ENCODE measurements at regions not wholly inside any gene's neighbourhood (a gene's known extent, or its start where the extent isn't known, plus 50 kb on each side); places are given as distances from the start of the nearest gene placed in this dataset.
"Not testable (repeated sequence)": the region's sequence is repeated elsewhere in the genome, so short reads cannot be mapped to it uniquely, and the experiment has no call there.

DNA sequence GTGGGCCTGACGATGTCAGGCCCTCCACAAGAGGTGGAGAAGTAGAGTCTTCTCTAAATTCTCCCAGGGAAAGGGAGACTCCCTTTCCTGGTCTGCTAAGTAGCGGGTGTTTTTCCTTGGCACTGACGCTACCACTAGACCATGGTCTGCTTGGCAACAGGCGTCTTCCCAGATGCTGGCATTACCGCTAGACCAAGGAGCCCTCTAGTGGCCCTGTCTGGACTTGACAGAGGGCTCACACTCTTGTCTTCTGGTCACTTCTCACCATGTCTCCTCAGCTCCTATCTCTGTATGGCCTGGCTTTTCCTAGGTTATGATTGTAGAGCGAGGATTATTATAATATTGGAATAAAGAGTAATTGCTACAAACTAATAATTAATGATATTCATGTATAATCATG, 51.1 kb upstream of the RASSF6 start:
- intact Hi-C loops (cut with DNase I; ENCODE audit: low total_unique reads); H3K27me3 ChIP-seq; DNase-seq; H3K27ac ChIP-seq; H3K9me3 ChIP-seq; H3K4me3 ChIP-seq; H3K36me3 ChIP-seq (ENCODE audit: low read depth, missing control alignments): not testable (repeated sequence)
- WGBS, 2 donors = 74 to 86% methylated on average over 6 of the region's 6 CpGs
- peaks cover 19% of the 10 kb centered on the region for H3K4me1 ChIP-seq

DNA sequence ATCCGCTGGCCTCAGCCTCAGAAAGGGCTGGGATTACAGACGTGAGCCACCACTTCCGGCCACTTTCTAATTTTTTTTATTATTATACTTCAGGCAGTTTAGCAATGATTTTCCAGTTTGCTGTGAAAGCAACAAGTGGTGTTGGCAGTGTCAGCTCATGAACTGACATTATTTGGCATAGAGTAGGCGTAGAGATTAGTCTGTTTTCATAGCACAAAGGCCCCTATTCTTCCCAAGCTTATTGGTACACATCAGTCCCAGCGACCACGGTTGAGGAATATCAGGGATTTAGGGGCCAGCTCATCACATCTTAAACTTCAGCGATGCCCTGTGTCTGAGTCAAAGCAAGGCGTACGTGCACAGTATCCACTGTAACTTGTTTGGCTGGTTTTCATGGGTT, 53.0 kb upstream of the RASSF6 start:
- WGBS, 2 donors = 80 to 83% methylated on average over 9 of the region's 9 CpGs

DNA sequence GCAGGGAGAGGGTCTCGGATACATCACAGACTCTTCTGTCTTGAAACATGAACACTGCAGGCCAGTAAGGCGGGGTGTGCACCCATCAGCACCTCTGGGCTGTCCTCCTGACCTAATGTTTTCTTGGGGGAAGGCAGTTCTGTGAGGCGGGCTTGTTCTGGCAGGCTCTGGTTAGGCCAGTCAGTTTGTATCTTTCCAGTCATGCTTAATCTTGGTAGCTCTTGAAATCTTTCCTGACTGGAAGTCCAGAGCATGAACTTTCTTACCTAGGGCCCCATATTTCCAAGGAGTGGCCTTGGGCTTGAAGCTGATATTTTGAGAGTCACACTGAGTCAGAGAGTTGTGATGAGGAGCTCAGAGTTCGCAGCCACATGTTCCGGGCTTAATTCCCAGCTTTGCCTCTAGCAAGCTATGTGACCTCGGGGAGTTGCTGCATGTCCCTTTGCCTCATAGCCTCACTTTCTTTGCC, 54.2 kb upstream of the RASSF6 start:
- WGBS, 2 donors = 78 to 82% methylated on average over 6 of the region's 6 CpGs
- Histone ChIP-seq H3K4me3 (no peak overlapping the region), H3K27me3 (no peaks in the 10 kb centered on the region), H3K4me1 (peaks cover 11% of the 10 kb centered on the region), H3K9me3 (no peaks in the 10 kb centered on the region), H3K36me3 (ENCODE audit: low read depth, missing control alignments) (no peaks in the 10 kb centered on the region), H3K27ac (no peak overlapping the region)
- no peak for TF ChIP-seq POLR2A (IDR thresholded peaks at IDR 0.05)
- TF ChIP-seq, protein P1, sequence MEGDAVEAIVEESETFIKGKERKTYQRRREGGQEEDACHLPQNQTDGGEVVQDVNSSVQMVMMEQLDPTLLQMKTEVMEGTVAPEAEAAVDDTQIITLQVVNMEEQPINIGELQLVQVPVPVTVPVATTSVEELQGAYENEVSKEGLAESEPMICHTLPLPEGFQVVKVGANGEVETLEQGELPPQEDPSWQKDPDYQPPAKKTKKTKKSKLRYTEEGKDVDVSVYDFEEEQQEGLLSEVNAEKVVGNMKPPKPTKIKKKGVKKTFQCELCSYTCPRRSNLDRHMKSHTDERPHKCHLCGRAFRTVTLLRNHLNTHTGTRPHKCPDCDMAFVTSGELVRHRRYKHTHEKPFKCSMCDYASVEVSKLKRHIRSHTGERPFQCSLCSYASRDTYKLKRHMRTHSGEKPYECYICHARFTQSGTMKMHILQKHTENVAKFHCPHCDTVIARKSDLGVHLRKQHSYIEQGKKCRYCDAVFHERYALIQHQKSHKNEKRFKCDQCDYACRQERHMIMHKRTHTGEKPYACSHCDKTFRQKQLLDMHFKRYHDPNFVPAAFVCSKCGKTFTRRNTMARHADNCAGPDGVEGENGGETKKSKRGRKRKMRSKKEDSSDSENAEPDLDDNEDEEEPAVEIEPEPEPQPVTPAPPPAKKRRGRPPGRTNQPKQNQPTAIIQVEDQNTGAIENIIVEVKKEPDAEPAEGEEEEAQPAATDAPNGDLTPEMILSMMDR (IDR thresholded peaks at IDR 0.05) = no peak
- no peak for DNase-seq
- intact Hi-C loops (cut with DNase I; ENCODE audit: low total_unique reads) = no loop called here

More for the DNA sequence above, 53.0 kb upstream of the RASSF6 start:
- H3K4me3 ChIP-seq = no peak overlapping the region
- no peak overlapping the region for H3K27ac ChIP-seq
- intact Hi-C loops (cut with DNase I; ENCODE audit: low total_unique reads) = no loop called here
- H3K4me1 ChIP-seq = peaks cover 19% of the 10 kb centered on the region
- no peak for DNase-seq
- H3K9me3 ChIP-seq = no peaks in the 10 kb centered on the region
- H3K36me3 ChIP-seq (ENCODE audit: low read depth, missing control alignments) = no peaks in the 10 kb centered on the region
- H3K27me3 ChIP-seq = no peaks in the 10 kb centered on the region
- TF ChIP-seq, protein P1 (IDR thresholded peaks at IDR 0.05) = no peak
- no peak for TF ChIP-seq POLR2A (IDR thresholded peaks at IDR 0.05)

DNA sequence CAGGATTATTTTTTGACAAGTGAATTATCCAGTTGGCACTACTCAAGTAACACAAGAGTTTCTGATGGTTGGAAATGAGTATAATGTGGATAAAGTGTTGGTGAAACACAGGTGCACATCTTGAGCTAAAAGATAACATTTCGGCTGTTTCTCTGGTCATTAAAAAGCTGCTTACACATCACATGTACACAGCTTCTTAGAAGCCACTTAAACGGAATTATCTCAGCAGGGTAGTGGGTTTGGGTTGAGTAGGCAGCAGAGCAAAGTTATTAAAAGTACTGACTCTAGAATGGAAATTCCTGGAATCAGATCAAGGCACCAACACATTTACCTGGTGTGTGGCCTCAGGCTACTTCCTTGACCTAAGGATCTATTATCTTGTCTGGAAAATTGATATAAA, 55.4 kb upstream of the RASSF6 start:
- no peaks in the 10 kb centered on the region for H3K36me3 ChIP-seq (ENCODE audit: low read depth, missing control alignments)
- H3K4me1 ChIP-seq = no peaks in the 10 kb centered on the region
- H3K27ac ChIP-seq = no peak overlapping the region
- intact Hi-C loops (cut with DNase I; ENCODE audit: low total_unique reads) = no loop called here
- no peak overlapping the region for H3K4me3 ChIP-seq
- TF ChIP-seq, protein P1 (IDR thresholded peaks at IDR 0.05) = no peak
- no peak for TF ChIP-seq POLR2A (IDR thresholded peaks at IDR 0.05)
- no peaks in the 10 kb centered on the region for H3K9me3 ChIP-seq
- no peaks in the 10 kb centered on the region for H3K27me3 ChIP-seq
- 79 to 87% methylated on average over 2 of the region's 2 CpGs for WGBS, 2 donors
- DNase-seq = no peak

DNA sequence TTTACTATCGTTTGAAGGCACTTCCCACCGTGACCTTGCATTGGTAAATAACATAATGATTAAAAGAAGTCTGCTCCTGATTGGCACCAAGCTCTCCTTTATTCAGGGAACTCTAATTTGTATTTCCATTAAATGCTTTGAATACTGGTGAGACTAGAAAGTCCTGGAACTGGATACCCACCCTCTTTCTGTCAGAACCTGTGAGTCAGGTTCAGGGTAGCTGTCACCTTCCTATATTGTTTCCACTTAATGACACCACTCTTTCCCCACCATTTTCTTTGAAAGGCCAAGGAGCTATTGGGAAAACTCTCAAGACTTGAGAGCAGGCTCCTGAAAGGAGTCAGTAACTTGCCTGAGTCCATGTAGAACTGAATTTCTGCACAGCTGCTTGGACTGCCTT, 55.9 kb upstream of the RASSF6 start:
- no peak for TF ChIP-seq POLR2A (IDR thresholded peaks at IDR 0.05)
- TF ChIP-seq, protein P1 (IDR thresholded peaks at IDR 0.05) = no peak
- 50 to 67% methylated on average over 2 of the region's 2 CpGs for WGBS, 2 donors
- DNase-seq = no peak
- Histone ChIP-seq H3K27me3 (no peaks in the 10 kb centered on the region), H3K4me3 (no peak overlapping the region), H3K9me3 (no peaks in the 10 kb centered on the region), H3K36me3 (ENCODE audit: low read depth, missing control alignments) (no peaks in the 10 kb centered on the region), H3K4me1 (no peaks in the 10 kb centered on the region), H3K27ac (no peak overlapping the region)
- intact Hi-C loops (cut with DNase I; ENCODE audit: low total_unique reads) = no loop called here

Measured in testis (tissue), 2 donors.